HG03565 (cell line): ENCODE measurements at regions not wholly inside any gene's neighbourhood (a gene's known extent, or its start where the extent isn't known, plus 50 kb on each side); places are given as distances from the start of the nearest gene placed in this dataset.

Experiments
- ATAC-seq: cut with Tn5 transposase; IDR thresholded peaks from one replicate; pipeline ENCODE4 v1.9.1; 2021; ENCODE audit warnings: mild to moderate bottlenecking, moderate library complexity; ENCODE audit not compliant: unreplicated experiment

DNA sequence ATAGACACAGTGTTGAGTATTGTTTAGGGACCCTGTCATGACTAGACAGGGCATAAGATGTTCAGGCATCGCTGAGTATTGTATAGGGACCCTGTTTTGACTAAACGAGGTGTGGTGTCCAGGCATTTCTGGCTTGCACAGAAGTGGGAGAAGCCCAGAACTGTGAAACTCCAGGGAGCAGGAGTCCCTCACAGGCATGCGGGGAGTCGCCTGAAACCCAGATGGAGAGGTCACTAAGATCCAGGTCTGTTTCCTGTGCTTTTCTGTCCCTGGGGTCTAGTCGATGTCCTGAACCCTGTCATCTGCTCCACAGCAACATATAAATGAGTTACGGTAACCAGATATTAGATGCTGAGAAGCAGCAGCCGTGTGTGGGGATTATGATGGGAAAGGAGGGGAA, 469.0 kb upstream of the SALL3 start:
- no peak for ATAC-seq

DNA sequence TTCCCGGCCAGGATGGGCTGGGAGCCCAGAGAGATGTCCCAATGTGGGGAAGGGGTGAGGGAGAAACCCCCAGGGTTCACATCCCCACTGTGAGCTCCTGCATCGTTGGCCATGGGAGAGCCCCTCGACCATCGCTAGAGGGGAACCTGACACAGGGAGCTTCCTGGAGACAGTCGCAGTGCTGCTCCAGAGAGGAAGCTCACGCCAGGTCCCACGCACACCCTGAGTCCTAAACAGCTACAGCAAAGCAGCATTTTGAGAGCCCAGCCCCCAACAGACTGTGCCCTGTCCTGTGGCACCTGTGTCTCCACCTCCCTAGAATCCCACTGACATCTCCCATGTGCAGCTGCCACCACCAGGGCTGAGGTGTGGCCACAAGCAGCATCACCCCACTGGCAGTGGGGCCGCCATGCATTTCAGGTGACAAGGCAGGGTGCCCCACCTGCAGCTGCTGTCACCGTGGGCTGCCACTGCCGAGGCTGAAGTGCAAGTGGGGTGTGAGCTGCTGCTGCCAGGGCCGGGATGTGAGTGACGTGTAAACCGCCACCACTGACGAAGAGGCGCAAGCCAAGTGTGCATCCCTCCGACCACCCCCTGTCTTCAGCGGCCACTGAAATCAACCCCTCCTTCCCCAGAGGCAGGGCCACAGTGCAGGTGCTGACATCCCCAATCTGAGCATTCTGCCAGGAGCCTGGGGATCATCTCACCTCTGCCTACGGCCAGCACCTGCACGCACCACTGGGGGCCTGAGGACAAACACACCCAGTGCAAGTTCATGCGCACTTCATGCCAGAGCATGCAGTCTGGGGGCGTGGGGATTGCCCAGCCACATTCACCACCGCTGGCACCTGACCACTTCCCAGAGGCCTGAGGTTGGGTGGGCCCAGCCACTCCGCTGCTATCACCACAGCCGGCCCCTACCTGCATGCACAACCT, 467.7 kb upstream of the SALL3 start:
- no peak for ATAC-seq

DNA sequence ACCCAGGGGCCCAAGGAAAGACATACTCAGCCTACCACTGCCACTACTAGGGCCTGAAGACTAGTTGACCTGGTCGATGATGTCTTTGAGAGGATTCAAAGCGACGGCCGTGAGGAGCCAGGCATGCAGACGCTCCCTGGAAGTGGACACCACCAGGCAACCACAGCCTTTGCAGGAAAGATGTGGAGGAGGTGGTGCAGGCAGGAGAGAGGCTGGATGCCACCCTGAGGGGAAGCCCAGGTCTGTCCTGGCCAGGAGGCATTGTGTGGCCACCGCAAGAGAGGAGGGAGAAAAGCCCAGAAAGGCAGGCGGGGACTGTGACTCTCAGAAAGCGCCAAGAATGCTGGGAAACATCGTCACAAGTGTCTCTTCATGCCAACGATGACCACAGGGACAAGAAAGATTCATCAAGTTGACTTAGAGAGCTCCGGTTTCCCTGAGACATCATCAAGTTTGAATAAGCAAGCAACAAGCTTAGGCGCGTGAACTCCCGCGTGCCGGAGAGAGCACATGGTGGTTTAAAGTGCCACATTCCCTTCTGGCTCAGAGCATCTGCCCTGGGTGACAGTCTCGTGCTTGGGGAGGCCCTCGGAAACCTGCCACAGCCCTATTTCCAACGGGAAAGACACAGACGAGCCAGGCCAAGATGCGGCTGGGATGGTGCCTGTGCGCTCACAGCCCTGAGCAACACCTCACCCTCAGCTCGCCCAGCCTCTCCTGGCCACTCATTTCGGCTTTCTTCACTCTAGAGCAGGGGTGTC, 464.5 kb upstream of the SALL3 start:
- ATAC-seq = no peak

DNA sequence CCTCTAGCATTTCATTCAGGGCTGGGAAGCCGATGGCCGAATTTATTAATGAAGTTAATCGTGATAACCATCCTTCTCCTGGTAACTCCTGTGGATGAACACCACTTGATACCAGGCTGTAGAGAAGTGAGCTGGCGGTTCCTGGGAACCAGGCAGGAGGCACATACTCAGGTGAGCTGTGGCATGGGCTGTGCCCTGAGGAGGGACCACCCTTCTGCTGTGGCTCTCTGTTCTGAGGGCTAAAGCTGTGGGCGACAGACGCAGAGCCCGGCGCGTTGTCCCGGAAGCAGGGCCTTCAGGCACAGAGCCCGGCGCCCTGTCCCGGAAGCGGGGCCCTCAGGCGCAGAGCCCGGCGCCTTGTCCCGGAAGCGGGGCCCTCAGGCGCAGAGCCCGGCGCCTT, 462.3 kb upstream of the SALL3 start:
- no peak for ATAC-seq

DNA sequence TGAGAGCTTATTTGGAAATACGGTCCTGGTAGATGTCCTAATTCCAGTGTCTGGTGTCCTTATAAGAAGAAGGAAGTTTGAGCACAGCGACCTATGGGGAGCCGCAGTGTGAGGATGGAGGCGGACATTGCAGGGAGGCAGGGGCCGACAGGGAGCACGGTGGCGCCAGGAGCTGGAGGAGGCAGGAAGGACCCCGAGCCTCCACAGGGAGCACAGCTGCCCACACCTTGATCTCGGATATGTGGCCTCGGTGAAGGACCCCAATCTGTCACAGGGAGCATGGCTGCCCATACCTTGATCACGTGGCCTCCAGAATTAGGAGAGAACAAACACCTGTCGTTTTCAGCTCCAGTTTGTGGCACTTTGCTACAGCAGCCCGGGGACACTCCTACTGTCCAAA, 461.6 kb upstream of the SALL3 start:
- no peak for ATAC-seq

DNA sequence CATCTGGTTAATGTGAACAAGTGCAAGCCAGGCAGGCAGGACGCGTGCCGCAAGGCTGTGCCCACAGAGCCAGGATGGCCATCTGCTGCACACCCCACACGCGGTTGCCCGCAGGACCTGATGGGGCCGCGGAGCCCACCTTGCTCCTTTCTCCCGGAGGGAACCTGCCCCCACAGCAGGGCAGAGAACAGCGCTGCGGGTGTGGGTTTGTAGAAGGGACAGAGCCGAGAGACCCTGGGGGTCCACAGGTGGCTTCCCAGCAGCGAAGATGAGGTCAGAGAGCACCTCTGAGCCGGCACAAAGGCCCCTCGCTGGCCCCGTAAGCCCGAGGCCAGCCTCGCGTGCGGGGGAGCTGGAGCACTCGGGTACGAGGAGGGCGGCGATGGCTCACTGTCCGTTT, 460.8 kb upstream of the SALL3 start:
- ATAC-seq = no peak

DNA sequence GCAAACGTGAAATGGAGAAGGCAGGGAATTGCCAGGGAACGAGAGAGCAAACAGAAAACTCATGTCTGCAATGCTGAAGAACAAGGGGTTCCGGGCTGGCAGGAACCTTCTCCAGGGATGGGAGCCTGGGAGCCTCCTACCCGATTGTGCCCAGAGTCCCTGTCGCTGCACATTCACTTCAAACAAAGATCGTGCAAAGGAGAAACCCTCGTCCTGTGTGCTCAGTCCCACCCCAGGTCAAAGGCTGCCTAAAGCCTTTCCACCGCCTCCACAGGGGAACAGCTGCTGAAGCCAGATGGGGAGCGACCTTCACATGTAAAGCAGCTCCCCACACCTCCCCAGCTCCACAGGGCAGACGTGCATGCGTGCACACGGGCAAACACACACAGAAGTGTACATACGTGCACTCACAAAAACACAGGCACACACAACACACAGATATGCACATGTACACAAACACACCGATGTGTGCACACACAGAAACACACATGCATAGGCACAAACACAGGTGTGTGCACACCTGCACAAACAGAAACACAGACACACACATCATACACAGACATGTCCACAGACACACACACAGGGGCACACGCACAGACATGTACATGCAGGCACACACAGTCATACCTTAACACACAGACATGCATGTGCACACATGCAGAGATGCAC, 460.1 kb upstream of the SALL3 start:
- no peak for ATAC-seq

DNA sequence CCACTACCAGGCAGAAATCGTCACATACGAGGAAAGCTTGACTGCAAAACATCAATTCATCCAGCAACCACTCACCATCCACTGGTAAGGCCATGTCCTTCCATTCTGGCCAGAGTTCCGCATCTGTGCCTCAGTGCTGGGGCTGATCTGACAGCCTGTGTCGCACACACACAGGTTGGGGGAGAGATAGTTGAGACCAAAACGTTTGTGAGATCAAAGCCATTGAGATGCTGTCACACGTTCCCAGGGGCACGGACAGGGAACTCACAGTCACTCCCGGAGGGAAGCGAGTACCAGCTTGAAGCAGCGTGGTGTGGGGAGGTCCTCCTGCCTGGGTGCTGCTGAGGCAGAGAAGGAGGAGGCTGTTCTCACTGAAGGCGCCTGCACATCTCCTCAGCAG, 458.5 kb upstream of the SALL3 start:
- ATAC-seq = no peak

DNA sequence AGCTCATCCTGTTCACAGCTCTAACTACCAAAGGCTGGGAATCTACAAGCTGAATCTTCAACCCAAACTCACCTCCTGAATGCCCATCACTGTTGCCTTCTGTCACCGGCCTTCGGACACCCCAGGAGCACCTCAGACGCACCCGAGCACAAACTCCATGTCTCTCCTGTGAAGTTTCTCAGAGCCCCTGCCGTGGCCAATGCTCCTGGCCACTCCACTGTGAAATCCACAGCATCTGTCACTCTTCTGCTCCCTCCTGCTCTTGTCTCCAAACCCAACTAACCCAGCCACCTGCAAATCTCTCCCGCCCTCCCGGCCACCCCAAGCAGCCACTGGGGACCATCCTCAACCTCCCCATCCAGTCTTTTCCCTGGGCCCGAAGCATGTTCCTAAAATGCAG, 457.9 kb upstream of the SALL3 start:
- ATAC-seq = no peak

DNA sequence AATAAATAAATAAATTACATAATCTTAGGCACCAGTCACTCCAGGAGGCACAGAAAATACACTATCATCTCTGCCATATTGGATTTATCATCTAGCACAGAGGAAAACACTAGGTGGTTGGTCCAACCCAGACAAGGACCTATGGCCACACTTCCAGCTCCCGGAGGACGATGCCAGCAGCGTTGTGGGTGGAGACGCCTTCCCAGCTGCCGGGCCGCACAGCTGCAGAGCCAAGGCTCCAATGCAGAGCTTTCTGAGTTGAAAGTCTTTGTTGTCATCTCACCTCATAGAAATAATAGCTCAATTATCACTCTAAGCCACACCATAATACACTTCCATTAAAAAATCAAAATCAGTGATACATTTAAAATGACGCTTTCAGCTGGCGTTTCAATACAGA, 457.1 kb upstream of the SALL3 start:
- no peak for ATAC-seq

DNA sequence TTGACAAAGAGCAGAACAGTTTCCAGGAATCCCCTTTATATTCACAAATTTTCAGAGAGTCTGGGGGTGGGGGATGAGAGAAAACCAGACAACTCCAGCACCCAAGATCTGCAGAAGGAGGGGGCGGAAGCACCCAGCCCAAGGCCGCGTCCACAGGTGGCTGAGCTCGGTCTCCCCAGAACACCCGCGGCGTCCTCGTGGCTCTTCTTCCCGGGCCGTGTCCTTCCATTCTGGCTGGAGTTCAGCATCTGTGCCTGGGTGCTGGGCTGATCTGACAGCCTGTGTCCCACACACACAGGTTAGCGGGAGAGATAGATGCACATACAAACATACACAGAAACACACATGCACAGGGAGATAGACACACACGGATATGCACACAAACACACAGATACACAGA, 455.8 kb upstream of the SALL3 start:
- no peak for ATAC-seq

DNA sequence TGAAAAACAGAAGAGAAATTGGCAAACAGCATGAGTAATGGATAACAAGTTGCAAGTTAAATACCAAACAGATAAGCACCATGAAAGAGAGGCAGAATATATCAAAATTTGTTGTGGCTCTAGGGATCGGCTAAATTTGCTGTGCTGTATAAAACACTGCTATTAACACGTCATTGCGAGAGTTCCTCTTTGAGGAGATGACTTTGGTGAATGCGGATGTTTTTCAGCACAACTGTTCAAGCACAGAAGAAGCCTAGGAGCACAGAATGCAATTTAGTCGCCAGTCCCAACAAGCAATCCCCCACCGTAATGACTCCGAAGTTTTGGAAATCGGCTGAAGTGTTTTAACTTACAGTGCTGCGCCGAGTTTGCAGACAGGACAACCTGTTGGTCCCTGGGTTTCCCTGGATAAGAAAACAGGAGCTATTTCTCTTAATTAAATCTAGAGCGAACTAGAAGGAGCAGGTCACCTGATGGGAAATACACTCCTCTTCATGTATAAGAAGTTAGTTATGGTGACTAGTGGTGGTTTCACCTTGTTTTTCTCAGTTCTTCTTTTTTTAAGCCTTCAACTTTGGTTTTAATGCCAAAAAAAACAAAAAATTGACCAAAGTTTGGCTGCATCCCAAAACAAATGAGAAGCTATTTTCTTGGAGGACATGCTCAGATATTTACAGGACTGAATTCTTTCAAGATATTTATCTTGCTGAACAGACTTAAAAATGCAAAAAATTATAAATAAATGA, 454.1 kb upstream of the SALL3 start:
- no peak for ATAC-seq

DNA sequence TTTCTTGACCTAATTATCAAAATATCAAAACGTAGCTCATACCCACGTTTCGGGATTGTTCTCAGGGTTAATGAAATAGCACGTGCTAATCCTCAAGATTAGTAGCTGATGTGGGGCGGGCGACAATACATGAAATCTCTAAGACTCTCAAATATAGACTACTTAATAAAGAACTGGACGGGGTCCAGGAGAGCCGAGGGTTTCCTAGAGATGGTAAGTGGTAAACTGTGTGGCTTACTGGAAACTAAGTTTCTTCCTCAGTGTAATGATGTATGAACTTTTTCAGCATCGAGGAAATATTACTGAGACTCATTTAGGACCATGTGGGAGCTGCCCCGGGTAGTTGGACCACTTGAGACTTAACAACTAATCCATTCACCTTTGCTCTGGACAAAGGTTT, 453.3 kb upstream of the SALL3 start:
- ATAC-seq = no peak

DNA sequence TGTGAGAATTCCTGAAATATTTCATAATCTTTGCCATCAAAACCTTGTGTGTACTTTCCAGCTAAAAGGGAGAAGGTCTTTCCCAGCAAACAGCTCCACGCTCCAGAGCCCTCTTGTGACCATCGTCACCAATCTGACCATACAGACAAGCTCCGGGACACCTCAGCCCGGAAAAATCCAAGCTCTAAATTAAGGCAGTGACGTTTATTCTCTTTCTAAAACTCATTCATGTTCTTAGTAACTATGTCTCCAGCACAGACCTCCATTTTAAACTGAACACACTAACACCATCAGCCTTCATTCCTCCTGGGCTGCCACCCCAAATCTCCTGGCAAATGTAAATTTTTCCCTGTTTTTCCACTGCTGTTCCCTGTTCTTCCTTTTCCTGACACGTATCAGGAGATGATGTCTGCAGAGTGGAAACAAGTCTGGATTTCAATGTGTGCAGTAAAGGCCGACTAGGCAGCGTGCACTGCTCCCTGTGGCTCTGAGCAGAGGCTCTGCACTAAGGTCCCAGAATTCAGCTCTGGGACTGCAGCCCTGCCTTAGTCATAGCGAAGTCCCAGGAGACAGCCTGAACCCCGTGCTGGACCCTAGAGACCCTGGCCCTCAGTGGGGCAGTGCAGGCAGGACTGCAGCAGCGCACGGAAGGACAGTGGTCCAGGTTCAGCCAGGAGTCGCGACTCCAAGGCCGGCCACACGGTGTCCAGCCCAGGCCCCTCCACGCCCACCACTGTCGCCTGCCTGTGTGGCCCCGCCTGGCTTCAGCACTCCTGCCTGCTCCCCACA, 452.5 kb upstream of the SALL3 start:
- ATAC-seq = no peak

DNA sequence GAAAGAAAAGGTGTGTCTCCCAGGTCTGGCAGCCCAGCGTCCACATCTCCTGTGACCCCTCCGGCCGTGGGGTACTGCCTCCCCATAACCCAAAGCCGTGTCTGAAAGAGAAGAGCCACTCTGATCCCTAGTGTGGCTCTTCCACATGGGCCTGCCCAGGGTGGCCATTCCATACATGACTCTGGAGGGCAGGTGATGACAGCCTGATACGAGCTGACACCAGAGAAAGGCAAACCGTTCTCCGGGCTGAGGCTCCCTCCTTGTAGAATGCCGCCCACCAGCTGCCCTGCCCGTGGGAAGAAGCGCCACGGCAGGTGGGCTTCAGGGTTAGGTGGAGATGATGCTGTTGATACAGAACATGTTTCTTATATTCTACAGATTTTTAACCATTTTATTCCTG, 451.6 kb upstream of the SALL3 start:
- ATAC-seq = no peak

DNA sequence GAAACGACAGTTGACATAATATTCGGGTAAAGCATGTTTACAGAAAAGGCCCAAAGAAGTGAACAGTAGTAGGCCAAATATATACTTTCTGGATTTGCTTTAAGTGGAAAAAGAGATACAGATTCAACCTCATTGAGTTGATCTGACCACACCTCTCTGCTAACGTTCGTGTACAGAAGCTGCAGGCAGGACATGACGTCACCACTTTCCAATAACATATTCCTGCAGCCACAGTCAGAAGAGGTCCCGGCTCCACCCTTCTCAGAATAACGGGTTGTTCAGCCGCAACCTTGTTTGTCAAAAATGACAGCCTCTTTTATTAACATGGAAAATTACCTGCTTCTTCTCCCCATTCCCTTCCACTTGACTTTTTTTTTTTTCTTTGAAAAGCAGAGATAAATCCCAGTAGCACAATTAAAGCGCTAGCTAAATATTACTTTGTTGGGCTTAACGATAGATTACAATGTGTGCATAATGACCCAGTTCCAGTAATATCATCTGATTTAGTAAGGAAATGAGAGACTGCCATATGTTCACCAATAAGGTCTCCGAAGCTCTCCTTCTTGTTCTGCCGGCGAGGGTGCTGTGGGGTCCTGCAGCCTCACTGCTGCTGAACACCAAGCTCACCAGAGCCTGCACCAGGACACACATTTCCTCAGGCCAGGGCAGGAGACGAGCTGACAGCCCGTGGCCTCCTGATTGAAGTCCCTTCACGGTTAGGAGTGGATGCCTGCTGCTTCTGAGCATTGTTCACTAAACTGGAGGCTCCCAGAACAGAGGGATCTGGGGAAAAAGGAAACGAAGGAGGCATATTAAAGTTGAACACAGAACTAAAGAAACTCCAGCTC, 451.0 kb upstream of the SALL3 start:
- no peak for ATAC-seq

DNA sequence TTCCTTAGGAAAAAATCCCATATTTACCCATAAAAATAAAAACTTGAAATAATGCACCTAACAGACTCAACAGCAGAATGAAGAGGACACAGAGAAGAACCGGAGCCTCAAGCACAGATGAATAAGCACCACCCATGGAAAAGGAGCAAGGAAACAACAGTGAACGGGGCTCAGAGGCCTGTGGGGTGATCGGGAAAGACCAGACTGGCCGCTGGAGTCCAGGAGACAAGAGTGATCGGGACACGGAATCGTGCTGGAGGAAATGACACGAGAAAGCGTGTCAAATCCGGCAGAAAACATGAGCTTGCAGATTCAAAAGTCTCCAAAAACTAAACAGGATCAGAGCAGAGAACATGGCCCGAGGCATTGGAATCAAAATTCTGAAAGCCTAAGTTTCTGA, 448.0 kb upstream of the SALL3 start:
- no peak for ATAC-seq

DNA sequence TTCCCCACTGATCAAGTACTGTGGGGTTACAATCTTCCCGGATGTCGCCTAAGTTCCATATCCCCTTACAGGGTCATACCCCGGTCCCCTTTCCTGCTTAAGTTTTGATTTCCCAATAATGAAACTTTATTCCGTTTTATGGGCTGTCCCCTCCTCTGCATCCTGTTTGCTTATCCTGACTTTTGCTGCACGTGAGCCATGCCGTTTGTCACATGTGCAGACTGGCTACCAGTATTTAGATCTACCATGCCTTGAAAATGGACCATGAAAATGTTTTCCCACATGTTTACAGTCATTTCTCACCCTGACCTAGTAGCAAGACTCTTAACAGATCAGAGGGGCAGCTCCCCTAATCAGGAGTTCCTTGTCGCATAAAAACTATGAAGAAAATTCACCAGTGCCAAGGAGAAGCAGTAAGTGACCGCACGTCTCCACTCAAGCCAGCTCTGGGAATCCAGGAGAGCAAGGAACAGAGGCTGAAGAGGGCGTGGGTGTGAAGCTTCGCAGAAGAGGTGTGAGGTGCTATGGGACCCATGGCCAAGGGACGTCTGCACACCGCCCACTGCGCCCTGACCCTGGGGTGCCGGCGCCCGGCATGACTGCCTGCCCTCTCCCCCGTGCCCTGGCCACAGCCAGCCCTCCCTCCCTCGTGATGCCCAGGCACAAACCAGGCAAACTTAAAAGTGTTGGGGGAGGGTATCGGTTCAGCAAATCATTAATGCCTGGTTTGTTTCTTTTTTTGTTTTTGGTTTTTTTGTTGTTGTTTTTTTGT, 440.8 kb upstream of the SALL3 start:
- no peak for ATAC-seq
